ENCODE measurements at regions not wholly inside any gene's neighbourhood (a gene's known extent, or its start where the extent isn't known, plus 50 kb on each side); places are given as distances from the start of the nearest gene placed in this dataset.

DNA sequence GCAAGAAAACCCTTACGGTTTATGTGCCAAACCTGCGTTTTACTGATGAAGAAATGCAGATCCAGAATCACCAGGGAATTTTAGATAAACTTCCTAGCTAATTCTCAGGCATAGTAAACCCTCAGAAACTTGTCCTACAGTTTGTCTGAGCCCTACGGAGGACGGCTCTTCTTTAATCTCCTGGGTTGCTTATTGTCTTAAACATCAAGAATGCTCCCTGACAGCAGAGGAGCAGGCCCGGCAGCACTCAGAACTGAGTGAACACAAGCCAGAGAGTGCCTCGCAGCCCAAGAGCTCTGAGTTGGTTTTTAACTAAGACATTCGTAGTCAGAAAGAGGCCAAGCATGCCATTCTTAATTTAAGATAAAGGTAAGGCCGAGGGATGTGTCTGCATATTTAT is 114.7 kb upstream of the ERCC6L2 start:
- TF ChIP-seq, protein P1, sequence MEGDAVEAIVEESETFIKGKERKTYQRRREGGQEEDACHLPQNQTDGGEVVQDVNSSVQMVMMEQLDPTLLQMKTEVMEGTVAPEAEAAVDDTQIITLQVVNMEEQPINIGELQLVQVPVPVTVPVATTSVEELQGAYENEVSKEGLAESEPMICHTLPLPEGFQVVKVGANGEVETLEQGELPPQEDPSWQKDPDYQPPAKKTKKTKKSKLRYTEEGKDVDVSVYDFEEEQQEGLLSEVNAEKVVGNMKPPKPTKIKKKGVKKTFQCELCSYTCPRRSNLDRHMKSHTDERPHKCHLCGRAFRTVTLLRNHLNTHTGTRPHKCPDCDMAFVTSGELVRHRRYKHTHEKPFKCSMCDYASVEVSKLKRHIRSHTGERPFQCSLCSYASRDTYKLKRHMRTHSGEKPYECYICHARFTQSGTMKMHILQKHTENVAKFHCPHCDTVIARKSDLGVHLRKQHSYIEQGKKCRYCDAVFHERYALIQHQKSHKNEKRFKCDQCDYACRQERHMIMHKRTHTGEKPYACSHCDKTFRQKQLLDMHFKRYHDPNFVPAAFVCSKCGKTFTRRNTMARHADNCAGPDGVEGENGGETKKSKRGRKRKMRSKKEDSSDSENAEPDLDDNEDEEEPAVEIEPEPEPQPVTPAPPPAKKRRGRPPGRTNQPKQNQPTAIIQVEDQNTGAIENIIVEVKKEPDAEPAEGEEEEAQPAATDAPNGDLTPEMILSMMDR (IDR thresholded peaks at IDR 0.05) = no peak
- TF ChIP-seq POLR2A (IDR thresholded peaks at IDR 0.05) = no peak
